Vagina (tissue), 2 donors: ENCODE measurements at regions not wholly inside any gene's neighbourhood (a gene's known extent, or its start where the extent isn't known, plus 50 kb on each side); places are given as distances from the start of the nearest gene placed in this dataset.

Experiments used
- CTCF ChIP-seq, 3 experiments: fragments of 450-650 bp in 2 of 3; fragments of 200-600 bp in 1 of 3; sonication (generic) in 1 of 3; IDR thresholded peaks; one replicate each; pipeline ENCODE4 v1.5.1; 2017 to 2019; ENCODE audit warnings: antibody characterized with exemption in 3 of 3, mild to moderate bottlenecking in 2 of 3, moderate library complexity in 2 of 3
- POLR2A ChIP-seq, 2 donors: fragments of 450-650 bp; IDR thresholded peaks; one replicate each; pipeline ENCODE4 v1.6.1; 2017; ENCODE audit warnings: antibody characterized with exemption in 2 of 2, mild to moderate bottlenecking in 2 of 2, moderate library complexity in 2 of 2
- POLR2AphosphoS5 ChIP-seq, 2 donors: sonication (generic); formaldehyde crosslinking; IDR thresholded peaks; one replicate each; pipeline ENCODE4 v1.9.0; 2017; ENCODE audit warnings: antibody characterized with exemption in 2 of 2, mild to moderate bottlenecking in 2 of 2, low read depth in 1 of 2; ENCODE audit not compliant: insufficient read depth in 1 of 2

- TF ChIP-seq CTCF (IDR thresholded peaks at IDR 0.05) (no peak), POLR2A (IDR thresholded peaks at IDR 0.05) (no peak), POLR2AphosphoS5 (IDR thresholded peaks at IDR 0.05; ENCODE audit: insufficient read depth in 1 of 2, low read depth in 1 of 2) (no peak)
Measured at GRCh38 chr13:87497426-87497825, 173.7 kb upstream of the SLITRK5 start.
